ENCODE measurements at regions not wholly inside any gene's neighbourhood (a gene's known extent, or its start where the extent isn't known, plus 50 kb on each side); places are given as distances from the start of the nearest gene placed in this dataset.

GRCh38 chr17:54793271-54793670, 107.4 kb upstream of the TOM1L1 start:
- no peak for TF ChIP-seq GATA2 (IDR thresholded peaks at IDR 0.05; ENCODE audit: low read depth, low read length)
- TF ChIP-seq GATA3 (IDR thresholded peaks at IDR 0.05; ENCODE audit: low read depth, low read length), result no peak
